Urothelium cell line (cell line): ENCODE measurements at regions not wholly inside any gene's neighbourhood (a gene's known extent, or its start where the extent isn't known, plus 50 kb on each side); places are given as distances from the start of the nearest gene placed in this dataset.
A peak's percentile ranks its signal among the peaks of the same experiment; 100 is the strongest.

ENCODE experiments used
- DNase-seq: peaks from one replicate; pipeline ENCODE4 v3.0.0; 2011; ENCODE audit warnings: low spot score, mixed read lengths
- FAIRE-seq: peaks from 2 replicates; lab custom pipeline; 2011; peaks lifted over from hg19 to GRCh38; lab: Jason Lieb, UNC

- DNase-seq (no peak), FAIRE-seq (no peak)
Observed at GRCh38 chr6:51360287-51360686, 541.6 kb downstream of the TFAP2B start.

- FAIRE-seq, result no peak
- no peak for DNase-seq
Observed at GRCh38 chr6:51365566-51365965, 546.9 kb downstream of the TFAP2B start.

- FAIRE-seq (no peak), DNase-seq (no peak)
Observed at GRCh38 chr6:51369485-51369884, 550.8 kb downstream of the TFAP2B start.

- DNase-seq (no peak), FAIRE-seq (no peak)
Observed at GRCh38 chr6:51382847-51383246, 564.2 kb downstream of the TFAP2B start.

DNA sequence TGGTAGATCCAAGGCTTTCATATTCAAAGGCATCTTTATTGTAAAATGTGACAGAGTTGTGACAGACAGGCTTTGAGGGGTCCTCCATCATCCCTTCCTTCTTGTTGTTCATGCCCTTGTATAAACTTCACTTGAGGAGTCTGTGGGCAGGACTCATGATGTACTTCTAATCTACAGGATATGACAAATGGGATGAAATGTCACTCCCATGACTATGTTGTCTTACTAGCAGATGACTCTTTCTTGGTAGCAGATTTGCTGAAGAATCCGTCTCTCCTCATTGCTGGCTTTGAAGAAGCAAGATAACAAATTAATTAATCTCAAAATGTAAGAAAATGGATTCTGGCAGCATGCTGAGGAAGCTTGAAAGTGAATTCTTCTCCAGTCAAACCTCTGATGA is 566.1 kb downstream of the TFAP2B start:
- DNase-seq (no peak), FAIRE-seq (no peak)

GRCh38 chr6:51386347-51386836 is 567.7 kb downstream of the TFAP2B start:
- FAIRE-seq (no peak), DNase-seq (no peak)

DNA sequence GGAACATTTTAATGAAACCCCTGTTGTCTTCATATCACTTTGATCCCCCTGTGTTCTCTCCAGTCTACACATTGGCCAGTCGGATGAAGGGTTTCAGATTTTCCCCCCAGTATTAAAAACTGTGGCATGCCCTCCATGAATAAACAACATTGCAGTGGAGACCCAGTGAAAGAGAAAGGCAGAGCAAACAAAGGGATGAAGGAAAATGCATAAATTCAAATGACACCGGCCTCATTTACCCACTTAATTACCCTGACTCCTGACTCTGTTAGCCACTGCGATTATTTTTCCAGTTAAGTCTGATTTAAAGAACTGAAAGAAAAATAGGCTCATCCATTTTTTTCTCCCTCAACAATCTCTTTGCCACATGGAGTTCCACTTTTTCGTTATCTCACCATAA is 569.2 kb downstream of the TFAP2B start:
- no peak for DNase-seq
- FAIRE-seq, result no peak

DNA sequence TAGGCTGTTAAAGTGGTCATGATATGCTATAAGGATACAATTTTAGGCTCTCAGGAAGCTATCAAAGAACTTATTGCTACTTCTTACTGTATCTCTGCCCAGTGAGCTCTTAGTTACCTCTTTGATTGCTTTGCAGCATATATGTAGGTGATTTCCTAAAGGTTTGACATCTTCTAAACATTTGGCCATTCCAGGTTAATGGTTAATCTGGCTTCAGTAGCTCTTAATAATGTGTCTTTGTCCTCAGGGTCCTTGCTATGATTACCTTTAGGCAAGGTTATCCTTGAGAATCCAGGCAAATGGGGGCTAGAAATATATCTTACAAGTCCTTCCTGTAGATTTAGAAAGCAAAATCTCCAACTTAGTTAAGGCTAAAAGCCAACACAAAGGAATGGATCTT is 575.4 kb downstream of the TFAP2B start:
- DNase-seq (no peak), FAIRE-seq (no peak)

- DNase-seq (no peak), FAIRE-seq (no peak)
Observed at GRCh38 chr6:51396583-51396982, 577.9 kb downstream of the TFAP2B start.

DNA sequence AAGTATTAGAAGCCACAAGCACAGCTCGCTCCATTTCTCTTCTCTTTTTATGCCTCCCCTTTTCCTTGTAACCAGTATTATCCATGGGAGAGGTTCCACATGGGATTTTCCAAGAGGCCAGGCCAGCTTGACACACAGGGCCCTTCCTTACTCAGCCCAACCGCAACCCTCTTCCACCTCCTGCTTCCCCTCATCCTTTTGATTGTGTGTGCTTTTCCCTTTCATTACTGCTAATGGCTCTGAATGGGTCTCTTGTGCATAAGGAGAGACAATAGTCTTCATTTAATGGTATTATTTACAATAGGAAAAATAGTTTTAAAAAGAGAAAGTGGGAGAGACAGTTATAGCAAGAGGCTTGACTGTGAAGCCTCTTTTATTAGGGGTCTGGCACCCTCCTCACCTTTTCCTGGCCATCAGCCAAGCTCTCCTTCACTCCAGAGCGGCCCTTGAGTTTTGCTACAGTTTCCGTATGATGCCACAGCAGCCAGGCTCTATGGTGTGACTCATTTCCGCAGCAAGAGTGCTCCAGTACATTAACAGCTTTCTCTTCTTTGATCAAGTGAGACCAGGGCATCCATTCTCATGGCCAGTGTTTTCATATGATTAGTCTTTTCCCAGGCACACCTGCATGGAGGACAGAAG is 579.5 kb downstream of the TFAP2B start:
- no peak for FAIRE-seq
- peak; percentile 79 for DNase-seq

DNA sequence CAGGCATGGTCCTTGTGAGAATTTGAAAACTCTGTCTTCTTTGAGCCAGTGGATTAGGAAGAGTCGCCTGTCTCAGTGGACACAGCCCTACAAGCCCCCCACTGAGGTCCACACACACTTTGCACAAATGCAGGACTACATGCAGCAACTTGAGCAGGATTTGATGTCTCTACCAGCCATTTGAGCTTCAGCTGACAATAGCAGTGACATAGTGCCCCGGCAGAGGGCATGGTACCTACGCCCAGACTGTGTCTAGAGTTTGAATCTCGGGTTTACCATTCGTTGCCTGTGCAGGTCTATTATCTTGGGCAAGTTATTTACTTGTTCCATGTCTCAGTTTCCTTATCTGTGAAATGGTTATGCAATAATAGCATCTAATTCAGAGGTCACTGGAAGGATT is 580.1 kb downstream of the TFAP2B start:
- no peak for FAIRE-seq
- DNase-seq, result peak; percentile 10

- FAIRE-seq (no peak), DNase-seq (no peak)
Observed at GRCh38 chr6:51410453-51410852, 591.8 kb downstream of the TFAP2B start.

DNA sequence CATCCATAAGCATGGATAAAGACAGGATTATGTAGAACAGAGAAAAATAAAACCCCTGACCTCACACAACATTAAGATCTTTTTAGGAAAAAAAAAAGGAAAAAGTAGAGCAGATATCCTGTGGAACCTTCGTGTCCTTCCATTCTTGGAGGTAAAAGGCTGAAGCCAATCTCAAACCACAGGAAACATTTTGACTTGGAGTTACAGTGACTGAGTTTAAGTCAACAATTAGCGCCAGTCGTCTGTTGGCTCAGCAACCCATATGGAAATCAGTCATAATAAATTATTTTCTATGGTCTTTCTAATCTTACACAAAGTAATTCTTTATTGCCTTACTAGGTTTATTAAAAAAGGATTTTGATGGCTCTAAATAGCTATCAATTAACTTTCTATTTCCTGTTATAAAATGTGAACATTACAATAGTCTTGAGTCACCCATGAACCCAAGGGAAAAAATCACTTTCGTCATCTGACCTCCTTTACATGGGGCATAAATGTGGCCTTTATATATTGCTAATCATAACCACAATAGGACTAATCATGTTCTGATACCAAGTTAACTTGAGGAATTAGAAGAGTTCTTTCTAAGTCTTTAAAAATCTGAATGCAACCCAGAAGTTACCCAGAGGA is 592.9 kb downstream of the TFAP2B start:
- DNase-seq, result no peak
- no peak for FAIRE-seq

- FAIRE-seq, result no peak
- DNase-seq, result no peak
Observed at GRCh38 chr6:51414361-51414760, 595.7 kb downstream of the TFAP2B start.

DNA sequence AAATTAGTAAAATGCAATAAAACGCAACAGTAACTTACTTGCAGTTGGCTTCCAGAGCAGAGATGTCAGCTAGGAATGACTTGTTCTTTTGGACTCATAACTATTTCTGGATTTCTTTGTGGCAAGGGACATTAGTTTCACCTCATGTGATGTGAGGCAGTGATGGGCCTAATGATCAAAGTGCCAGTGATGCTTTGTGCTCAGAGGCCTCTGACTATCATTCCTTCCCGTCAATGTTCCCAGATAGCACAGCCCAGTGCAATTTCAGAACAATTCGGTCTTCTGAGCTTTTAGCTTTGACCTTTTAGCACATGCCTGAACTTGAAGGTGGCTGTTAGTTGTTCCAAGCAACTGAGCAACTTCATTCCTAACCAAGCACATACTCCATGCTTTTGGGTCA is 596.8 kb downstream of the TFAP2B start:
- no peak for DNase-seq
- FAIRE-seq, result no peak

GRCh38 chr6:51429017-51429712 is 610.5 kb downstream of the TFAP2B start:
- FAIRE-seq (no peak), DNase-seq (no peak)

DNA sequence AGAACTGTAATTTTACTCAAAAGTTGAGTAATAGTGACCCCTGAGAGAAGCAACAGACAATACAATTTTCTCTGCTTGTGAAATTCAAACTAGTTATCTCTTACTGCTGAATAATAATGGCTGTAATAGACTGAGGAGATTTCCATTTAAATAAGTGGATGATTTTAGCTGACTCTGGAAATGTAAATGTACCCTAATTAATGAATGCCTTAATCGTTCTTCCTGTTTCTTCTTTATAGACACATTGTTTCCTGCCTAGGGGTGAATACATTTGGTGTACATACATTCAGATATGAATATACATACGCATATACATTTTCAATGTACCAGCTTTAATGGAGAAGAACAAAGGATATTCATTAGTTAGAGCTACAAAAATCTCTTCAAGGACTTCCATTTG is 611.9 kb downstream of the TFAP2B start:
- no peak for FAIRE-seq

DNA sequence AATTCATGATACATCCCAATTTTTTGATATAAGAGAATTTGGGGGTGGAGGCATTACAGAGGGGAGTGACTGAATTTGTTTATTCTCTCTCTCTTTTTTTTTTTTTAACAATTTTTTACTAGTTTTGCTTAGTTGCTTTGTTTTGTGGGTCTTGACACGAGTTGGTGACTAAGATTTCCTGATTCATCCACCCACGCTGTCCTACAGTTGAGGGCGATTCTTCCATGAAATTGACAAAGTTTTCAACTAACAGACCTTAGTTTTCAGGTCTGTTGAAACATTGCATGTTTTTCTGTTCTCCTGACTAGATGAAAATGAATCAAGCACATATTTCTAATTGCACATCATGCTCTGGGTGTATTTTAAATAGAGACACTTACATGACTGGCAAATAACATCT is 613.8 kb downstream of the TFAP2B start:
- DNase-seq (no peak), FAIRE-seq (no peak)

More for the DNA sequence above, 611.9 kb downstream of the TFAP2B start:
- DNase-seq, result no peak

GRCh38 chr6:51450248-51450957 is 631.7 kb downstream of the TFAP2B start:
- no peak for DNase-seq
- no peak for FAIRE-seq

- DNase-seq, result no peak
- FAIRE-seq, result no peak
Observed at GRCh38 chr6:51450958-51451357, 632.3 kb downstream of the TFAP2B start.

DNA sequence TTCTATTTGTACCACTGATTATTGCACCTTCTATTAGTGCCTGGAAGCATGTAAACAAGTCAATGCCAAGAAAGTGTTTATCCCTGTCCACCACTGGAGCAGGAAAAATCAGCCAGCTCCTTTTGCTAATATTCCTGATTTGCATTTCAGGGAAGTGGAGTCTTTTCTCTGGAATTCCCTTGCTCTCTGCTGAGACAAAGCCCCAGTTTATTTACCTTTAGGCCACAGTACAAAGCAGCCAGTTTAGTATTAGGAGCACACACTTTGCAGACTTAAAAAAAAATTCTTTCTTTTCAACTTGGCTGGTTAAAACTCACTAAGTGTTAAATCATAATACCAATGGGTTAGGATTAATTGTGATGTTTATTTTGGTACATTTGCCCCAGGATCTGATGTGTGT is 631.1 kb downstream of the PKHD1 start:
- no peak for DNase-seq
- FAIRE-seq, result no peak
